ENCODE measurements at regions not wholly inside any gene's neighbourhood (a gene's known extent, or its start where the extent isn't known, plus 50 kb on each side); places are given as distances from the start of the nearest gene placed in this dataset.

DNA sequence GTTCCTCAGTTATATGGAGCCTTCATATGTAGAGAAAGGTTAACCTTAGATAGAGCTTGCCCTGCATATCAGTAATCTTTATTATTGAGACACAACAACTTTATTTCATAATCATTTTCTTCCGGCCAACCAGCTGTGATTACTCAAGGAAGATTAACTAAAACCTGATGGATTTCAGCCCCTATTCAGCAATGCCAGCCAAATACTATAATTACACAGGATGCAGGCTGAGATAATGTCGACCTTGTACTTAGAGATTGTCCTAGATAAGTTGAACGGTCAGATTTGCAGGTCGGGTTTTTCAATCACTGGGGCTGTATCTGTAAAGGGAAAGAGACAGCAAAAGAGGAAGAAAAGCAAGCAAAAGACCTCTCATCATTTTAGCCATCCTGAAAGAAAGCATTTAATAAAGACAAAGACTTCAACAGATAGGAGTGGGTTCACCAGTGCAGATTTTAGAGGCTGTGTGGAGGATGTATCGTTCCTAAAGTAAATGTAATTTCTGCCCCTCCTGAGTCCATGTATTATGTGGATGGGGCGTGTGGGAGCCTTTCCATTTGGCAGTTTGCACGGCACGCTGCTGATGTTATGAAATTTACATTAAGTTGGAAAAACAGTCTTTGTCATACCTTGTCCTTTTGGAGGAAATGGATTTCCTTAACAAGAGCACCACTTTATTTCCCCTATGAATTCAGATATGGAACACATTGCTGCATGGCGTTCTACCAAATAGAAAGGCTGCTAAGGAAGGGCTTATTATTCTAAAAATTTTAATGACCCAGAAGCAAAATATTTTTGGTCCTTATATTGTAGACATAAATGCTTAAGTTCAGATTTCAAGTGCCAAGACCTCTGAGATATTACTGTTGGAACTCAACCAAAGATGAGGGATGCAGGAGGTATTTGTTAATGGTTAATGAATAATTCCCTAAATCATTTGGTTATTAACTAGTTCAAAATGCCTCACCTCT lies 496.7 kb downstream of the SPRY1 start:
- Histone ChIP-seq H3K36me3 (ENCODE audit: insufficient read depth) (no peaks in the 10 kb centered on the region), H3K27ac (ENCODE audit: low read depth) (peak overlapping the region; percentile 59), H3K4me1 (ENCODE audit: insufficient read depth) (no peaks in the 10 kb centered on the region), H3K4me3 (ENCODE audit: low read depth, low read length) (no peak overlapping the region)
- 30% methylated on average over 9 of the region's 9 CpGs for WGBS
- DNase-seq (ENCODE audit: extremely low spot score), result peak; percentile 63

DNA sequence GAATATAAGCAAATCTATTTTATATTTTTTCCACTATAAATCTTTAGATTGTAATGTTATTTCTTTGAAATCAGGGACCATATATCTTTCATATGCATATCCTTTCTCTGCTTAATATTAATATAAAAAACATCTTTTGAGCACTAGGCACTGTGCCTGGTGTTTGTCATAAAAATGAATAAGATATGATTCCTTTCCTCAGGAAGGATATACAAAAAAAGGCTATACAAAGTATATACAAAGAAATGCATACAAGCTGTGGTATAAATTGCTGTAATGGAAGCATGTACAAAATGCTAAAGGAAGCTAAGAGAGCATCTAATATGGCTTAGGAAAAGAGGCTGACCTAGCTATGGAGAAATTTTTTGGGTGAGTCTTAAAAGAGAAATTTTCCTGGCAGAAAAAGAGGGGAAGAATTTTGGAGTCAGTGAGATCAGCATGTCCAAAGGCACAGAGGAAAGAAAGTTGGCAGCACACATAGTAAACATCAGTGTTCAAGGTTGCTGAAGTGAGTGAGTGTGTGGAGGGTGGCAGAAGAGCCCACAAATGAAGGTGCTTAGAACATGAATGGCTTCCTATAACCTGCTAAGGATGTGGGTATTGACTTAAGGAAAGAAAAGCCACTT lies 500.0 kb downstream of the SPRY1 start:
- Histone ChIP-seq H3K36me3 (ENCODE audit: insufficient read depth) (no peaks in the 10 kb centered on the region), H3K4me3 (ENCODE audit: low read depth, low read length) (no peak overlapping the region), H3K4me1 (ENCODE audit: insufficient read depth) (no peaks in the 10 kb centered on the region), H3K27ac (ENCODE audit: low read depth) (no peak overlapping the region)
- no peak for DNase-seq (ENCODE audit: extremely low spot score)

- Histone ChIP-seq H3K36me3 (ENCODE audit: insufficient read depth) (no peaks in the 10 kb centered on the region), H3K27ac (ENCODE audit: low read depth) (no peak overlapping the region), H3K4me1 (ENCODE audit: insufficient read depth) (no peaks in the 10 kb centered on the region), H3K4me3 (ENCODE audit: low read depth, low read length) (no peak overlapping the region)
- 98% methylated on average over 2 of the region's 2 CpGs for WGBS
- no peak for DNase-seq (ENCODE audit: extremely low spot score)
These were observed 502.5 kb downstream of the SPRY1 start for GRCh38 chr4:123898946-123899666.

DNA sequence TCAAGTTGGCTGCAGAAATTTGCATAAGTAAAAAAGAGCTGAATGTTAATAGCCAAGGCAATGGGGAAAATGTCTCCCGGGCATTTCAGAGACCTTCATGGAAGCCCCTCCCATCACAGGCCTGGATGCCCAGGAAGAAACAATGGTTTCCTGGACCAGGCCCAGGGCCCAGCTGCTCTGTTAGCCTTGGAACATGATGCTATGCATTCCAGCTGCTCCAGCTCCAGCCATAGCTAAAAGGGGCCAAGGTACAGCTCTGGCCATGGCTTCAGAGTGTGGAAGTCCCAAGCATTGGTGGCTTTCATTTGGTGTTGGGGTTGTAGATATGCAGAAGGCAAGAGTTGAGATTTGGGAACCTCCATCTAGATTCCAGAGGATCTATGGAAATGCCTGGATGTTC lies 508.3 kb downstream of the SPRY1 start:
- WGBS, result 98% methylated on average over 1 of the region's 1 CpG
- no peaks in the 10 kb centered on the region for H3K36me3 ChIP-seq (ENCODE audit: insufficient read depth)
- H3K27ac ChIP-seq (ENCODE audit: low read depth), result no peak overlapping the region
- H3K4me1 ChIP-seq (ENCODE audit: insufficient read depth), result no peaks in the 10 kb centered on the region
- no peak for DNase-seq (ENCODE audit: extremely low spot score)
- H3K4me3 ChIP-seq (ENCODE audit: low read depth, low read length), result no peak overlapping the region

DNA sequence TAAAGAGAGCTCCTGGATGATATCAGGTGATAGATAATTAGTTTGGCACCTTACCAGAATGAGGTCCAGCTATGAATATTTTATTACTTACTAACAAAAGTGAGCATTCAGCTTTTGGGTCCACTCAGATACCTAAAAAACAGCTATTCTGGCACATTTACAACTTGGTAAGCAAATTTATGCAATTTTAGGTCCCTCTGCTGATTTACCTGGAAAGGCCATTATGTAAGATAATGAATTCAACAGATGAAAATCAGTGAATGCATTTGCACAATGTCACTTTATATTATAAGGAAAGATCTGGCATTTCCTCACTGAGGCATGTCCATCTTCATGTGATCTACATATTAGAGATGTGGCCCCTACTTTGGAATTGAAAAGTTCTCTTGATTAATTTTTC lies 517.0 kb downstream of the SPRY1 start:
- no peak for DNase-seq (ENCODE audit: extremely low spot score)

GRCh38 chr4:123916821-123917220 lies 520.2 kb downstream of the SPRY1 start:
- DNase-seq (ENCODE audit: extremely low spot score), result no peak
- no peak overlapping the region for H3K4me3 ChIP-seq (ENCODE audit: low read depth, low read length)
- 79% methylated on average over 2 of the region's 2 CpGs for WGBS
- H3K27ac ChIP-seq (ENCODE audit: low read depth), result no peak overlapping the region
- peaks cover 2% of the 10 kb centered on the region for H3K36me3 ChIP-seq (ENCODE audit: insufficient read depth)
- H3K4me1 ChIP-seq (ENCODE audit: insufficient read depth), result no peaks in the 10 kb centered on the region

More for the DNA sequence above, 517.0 kb downstream of the SPRY1 start:
- peaks cover 2% of the 10 kb centered on the region for H3K36me3 ChIP-seq (ENCODE audit: insufficient read depth)
- H3K27ac ChIP-seq (ENCODE audit: low read depth), result no peak overlapping the region
- H3K4me3 ChIP-seq (ENCODE audit: low read depth, low read length), result no peak overlapping the region
- no peaks in the 10 kb centered on the region for H3K4me1 ChIP-seq (ENCODE audit: insufficient read depth)

DNA sequence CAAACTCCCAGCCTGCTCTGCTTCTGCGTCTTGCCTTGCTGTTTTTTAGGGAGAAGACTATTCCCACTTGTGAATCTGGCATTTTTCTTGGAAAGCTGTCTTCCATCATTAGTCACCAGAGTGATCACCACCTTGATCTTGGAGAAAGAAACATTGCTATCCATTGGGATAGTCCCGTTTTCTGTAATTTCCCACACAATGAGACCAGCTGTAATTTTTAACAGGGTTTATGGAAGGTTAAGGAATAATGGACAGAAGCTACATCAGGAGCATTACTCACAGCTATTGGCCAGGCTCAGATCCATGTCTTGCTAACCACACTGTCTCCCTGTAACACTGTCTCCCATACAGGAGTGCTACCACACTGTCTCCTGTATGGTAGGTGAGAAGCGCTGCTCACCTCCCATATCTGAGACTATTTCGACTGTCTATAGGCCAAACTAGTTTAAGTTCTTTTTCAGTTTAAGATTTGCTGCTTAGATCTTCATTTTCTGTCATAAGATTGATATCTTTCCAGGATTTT lies 523.0 kb downstream of the SPRY1 start:
- Histone ChIP-seq H3K36me3 (ENCODE audit: insufficient read depth) (peaks cover 2% of the 10 kb centered on the region), H3K4me1 (ENCODE audit: insufficient read depth) (no peaks in the 10 kb centered on the region), H3K27ac (ENCODE audit: low read depth) (no peak overlapping the region), H3K4me3 (ENCODE audit: low read depth, low read length) (no peak overlapping the region)
- WGBS, result 91% methylated on average over 4 of the region's 4 CpGs
- DNase-seq (ENCODE audit: extremely low spot score), result no peak

- 38% methylated on average over 5 of the region's 5 CpGs for WGBS
- no peaks in the 10 kb centered on the region for H3K36me3 ChIP-seq (ENCODE audit: insufficient read depth)
- no peak overlapping the region for H3K27ac ChIP-seq (ENCODE audit: low read depth)
- DNase-seq (ENCODE audit: extremely low spot score), result no peak
- H3K4me3 ChIP-seq (ENCODE audit: low read depth, low read length), result no peak overlapping the region
- no peaks in the 10 kb centered on the region for H3K4me1 ChIP-seq (ENCODE audit: insufficient read depth)
These were observed 524.7 kb downstream of the SPRY1 start for GRCh38 chr4:123921339-123921738.

- Histone ChIP-seq H3K36me3 (ENCODE audit: insufficient read depth) (no peaks in the 10 kb centered on the region), H3K4me1 (ENCODE audit: insufficient read depth) (no peaks in the 10 kb centered on the region), H3K4me3 (ENCODE audit: low read depth, low read length) (no peak overlapping the region), H3K27ac (ENCODE audit: low read depth) (no peak overlapping the region)
- no peak for DNase-seq (ENCODE audit: extremely low spot score)
These were observed 526.3 kb downstream of the SPRY1 start for GRCh38 chr4:123922847-123923246.

- WGBS, result 94% methylated on average over 3 of the region's 3 CpGs
- H3K4me1 ChIP-seq (ENCODE audit: insufficient read depth), result no peaks in the 10 kb centered on the region
- no peak overlapping the region for H3K4me3 ChIP-seq (ENCODE audit: low read depth, low read length)
- H3K27ac ChIP-seq (ENCODE audit: low read depth), result no peak overlapping the region
- DNase-seq (ENCODE audit: extremely low spot score), result no peak
- no peaks in the 10 kb centered on the region for H3K36me3 ChIP-seq (ENCODE audit: insufficient read depth)
These were observed 527.9 kb downstream of the SPRY1 start for GRCh38 chr4:123924536-123924935.

- Histone ChIP-seq H3K36me3 (ENCODE audit: insufficient read depth) (no peaks in the 10 kb centered on the region), H3K4me1 (ENCODE audit: insufficient read depth) (no peaks in the 10 kb centered on the region), H3K4me3 (ENCODE audit: low read depth, low read length) (no peak overlapping the region), H3K27ac (ENCODE audit: low read depth) (no peak overlapping the region)
- DNase-seq (ENCODE audit: extremely low spot score), result no peak
- 65% methylated on average over 1 of the region's 1 CpG for WGBS
These were observed 533.0 kb downstream of the SPRY1 start for GRCh38 chr4:123929565-123929964.

GRCh38 chr4:123930996-123931395 lies 534.4 kb downstream of the SPRY1 start:
- H3K27ac ChIP-seq (ENCODE audit: low read depth), result no peak overlapping the region
- no peaks in the 10 kb centered on the region for H3K36me3 ChIP-seq (ENCODE audit: insufficient read depth)
- H3K4me3 ChIP-seq (ENCODE audit: low read depth, low read length), result no peak overlapping the region
- DNase-seq (ENCODE audit: extremely low spot score), result no peak
- no peaks in the 10 kb centered on the region for H3K4me1 ChIP-seq (ENCODE audit: insufficient read depth)
- WGBS, result 85% methylated on average over 1 of the region's 1 CpG

DNA sequence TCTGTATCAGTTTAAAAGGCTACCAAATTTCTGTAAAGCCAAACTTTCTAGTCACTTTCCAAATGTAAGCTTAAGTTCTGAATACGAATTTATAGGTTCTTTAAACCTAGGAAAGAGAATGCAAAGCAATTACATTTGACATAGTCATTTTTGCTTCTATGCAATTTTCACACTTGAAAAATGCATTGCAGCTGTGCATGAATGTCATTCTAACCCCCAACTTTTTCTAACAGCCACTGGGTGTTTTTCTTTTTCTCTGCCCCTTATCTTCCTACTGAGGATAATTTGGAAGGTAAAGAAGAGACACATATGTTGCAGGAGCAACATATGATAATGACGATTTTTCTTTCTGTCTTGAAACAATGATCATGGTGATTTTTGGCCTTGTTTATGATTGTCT lies 537.5 kb downstream of the SPRY1 start:
- no peak for DNase-seq (ENCODE audit: extremely low spot score)
- H3K27ac ChIP-seq (ENCODE audit: low read depth), result no peak overlapping the region
- WGBS, result 87% methylated on average over 2 of the region's 2 CpGs

More for the DNA sequence above, 537.5 kb downstream of the SPRY1 start:
- no peaks in the 10 kb centered on the region for H3K36me3 ChIP-seq (ENCODE audit: insufficient read depth)
- H3K4me1 ChIP-seq (ENCODE audit: insufficient read depth), result no peaks in the 10 kb centered on the region
- H3K4me3 ChIP-seq (ENCODE audit: low read depth, low read length), result no peak overlapping the region
